GM12891 (cell line): ENCODE measurements at regions not wholly inside any gene's neighbourhood (a gene's known extent, or its start where the extent isn't known, plus 50 kb on each side); places are given as distances from the start of the nearest gene placed in this dataset.
A peak's percentile ranks its signal among the peaks of the same experiment; 100 is the strongest.

Experiments used
- DNase-seq: peaks from one replicate; pipeline ENCODE4 v3.0.0; 2011; ENCODE audit warnings: low spot score; ENCODE audit not compliant: insufficient read length
- FAIRE-seq: peaks from 2 replicates; lab custom pipeline; 2011; peaks lifted over from hg19 to GRCh38; lab: Jason Lieb, UNC
- PAX5 ChIP-seq: IDR thresholded peaks from 2 replicates; pipeline ENCODE4 v1.6.1; 2011; ENCODE audit warnings: low read length, moderate library complexity, mild to moderate bottlenecking; ENCODE audit not compliant: insufficient read depth, severe bottlenecking
- POLR2A ChIP-seq: IDR thresholded peaks from 2 replicates; pipeline ENCODE4 v1.6.1; 2011; ENCODE audit warnings: low read depth, low read length, control low read depth
- POLR2AphosphoS5 ChIP-seq: IDR thresholded peaks from 2 replicates; pipeline ENCODE4 v1.6.1; 2011; ENCODE audit warnings: low read depth, low read length, control low read depth
- POU2F2 ChIP-seq: IDR thresholded peaks from 2 replicates; pipeline ENCODE4 v1.6.1; 2011; ENCODE audit warnings: low read depth, mild to moderate bottlenecking, control low read depth, low read length, moderate library complexity
- SPI1 ChIP-seq: IDR thresholded peaks from 2 replicates; pipeline ENCODE4 v1.6.1; 2011; ENCODE audit warnings: low read depth, low read length, control low read depth
- TAF1 ChIP-seq: IDR thresholded peaks from 2 replicates; pipeline ENCODE4 v1.6.1; 2011; ENCODE audit warnings: low read depth, low read length, control low read depth

GRCh38 chr15:53844634-53845033 is 85.2 kb upstream of the WDR72 start:
- DNase-seq = no peak
- TF ChIP-seq POLR2AphosphoS5 (no peak), PAX5 (no peak), SPI1 (no peak), TAF1 (no peak), POU2F2 (no peak), POLR2A (no peak)
- FAIRE-seq = no peak

- TF ChIP-seq TAF1 = no peak
- no peak for TF ChIP-seq POU2F2
- no peak for TF ChIP-seq PAX5
- TF ChIP-seq POLR2A = no peak
- TF ChIP-seq SPI1 = peak; percentile 18; the same call in 1 of the 2 replicates
- DNase-seq (no peak), FAIRE-seq (no peak)
Measured at GRCh38 chr15:53843869-53844569, 84.6 kb upstream of the WDR72 start.

- DNase-seq (no peak), FAIRE-seq (no peak)
- TF ChIP-seq POLR2A = no peak
- TF ChIP-seq PAX5 = no peak
- TF ChIP-seq SPI1 = no peak
- TF ChIP-seq TAF1 = no peak
- TF ChIP-seq POLR2AphosphoS5 = no peak
- TF ChIP-seq POU2F2 = no peak
Measured at GRCh38 chr15:53843166-53843565, 83.7 kb upstream of the WDR72 start.

GRCh38 chr15:53841651-53842050 is 82.2 kb upstream of the WDR72 start:
- TF ChIP-seq POLR2A (no peak), SPI1 (no peak), PAX5 (no peak), POU2F2 (no peak), POLR2AphosphoS5 (no peak), TAF1 (no peak)
- FAIRE-seq (no peak), DNase-seq (no peak)

- DNase-seq (no peak), FAIRE-seq (no peak)
- no peak for TF ChIP-seq TAF1
- TF ChIP-seq POU2F2 = no peak
- no peak for TF ChIP-seq POLR2AphosphoS5
- TF ChIP-seq PAX5 = no peak
- TF ChIP-seq POLR2A = no peak
- no peak for TF ChIP-seq SPI1
Measured at GRCh38 chr15:53840681-53841080, 81.2 kb upstream of the WDR72 start.

- FAIRE-seq (no peak), DNase-seq (no peak)
- TF ChIP-seq TAF1 (no peak), POLR2AphosphoS5 (no peak), PAX5 (no peak), POU2F2 (no peak), POLR2A (no peak), SPI1 (no peak)
Measured at GRCh38 chr15:53837263-53837662, 77.8 kb upstream of the WDR72 start.

- DNase-seq (no peak), FAIRE-seq (no peak)
- TF ChIP-seq POU2F2 = no peak
- no peak for TF ChIP-seq POLR2AphosphoS5
- TF ChIP-seq SPI1 = no peak
- TF ChIP-seq PAX5 = no peak
- no peak for TF ChIP-seq POLR2A
- no peak for TF ChIP-seq TAF1
Measured at GRCh38 chr15:53836618-53837017, 77.2 kb upstream of the WDR72 start.

- no peak for FAIRE-seq
- TF ChIP-seq POLR2A (no peak), POLR2AphosphoS5 (no peak), POU2F2 (no peak), PAX5 (no peak), TAF1 (no peak), SPI1 (no peak)
- no peak for DNase-seq
Measured at GRCh38 chr15:53835309-53835708, 75.8 kb upstream of the WDR72 start.

- DNase-seq (no peak), FAIRE-seq (no peak)
- TF ChIP-seq POLR2AphosphoS5 (no peak), TAF1 (no peak), SPI1 (no peak)
Measured at GRCh38 chr15:53834214-53834613, 74.8 kb upstream of the WDR72 start.
